RWPE2 (cell line): ENCODE measurements at regions not wholly inside any gene's neighbourhood (a gene's known extent, or its start where the extent isn't known, plus 50 kb on each side); places are given as distances from the start of the nearest gene placed in this dataset.

ENCODE experiments used
- ATAC-seq: fragments of 200-7000 bp; cut with Tn5 transposase; 3 replicates; pipeline ENCODE4 v1.9.1; 2021; ENCODE audit warnings: low read depth
- DNase-seq: peaks from one replicate; pipeline ENCODE4 v3.0.0-alpha.2; 2020; ENCODE audit warnings: low spot score
- H3K27ac ChIP-seq: fragments of 450-650 bp; 2 replicates; pipeline ENCODE4 v1.5.1; 2017; ENCODE audit warnings: mild to moderate bottlenecking; ENCODE audit not compliant: poor library complexity, severe bottlenecking
- H3K27me3 ChIP-seq: fragments of 250-450 bp; sonication (Bioruptor Pico); 2 replicates; pipeline ENCODE4 v1.5.1; 2021; ENCODE audit warnings: mild to moderate bottlenecking, moderate library complexity; ENCODE audit not compliant: insufficient read depth, poor library complexity, severe bottlenecking
- H3K36me3 ChIP-seq: fragments of 250-450 bp; sonication (Bioruptor Pico); 2 replicates; pipeline ENCODE4 v1.5.1; 2020; ENCODE audit warnings: low read depth, mild to moderate bottlenecking, moderate library complexity
- H3K4me1 ChIP-seq: fragments of 250-450 bp; sonication (Bioruptor Pico); 2 replicates; pipeline ENCODE4 v1.5.1; 2021; ENCODE audit warnings: mild to moderate bottlenecking, moderate library complexity; ENCODE audit not compliant: insufficient read depth, poor library complexity, severe bottlenecking
- H3K4me3 ChIP-seq: fragments of 250-450 bp; sonication (Bioruptor Pico); 2 replicates; pipeline ENCODE4 v1.5.1; 2021; ENCODE audit warnings: mild to moderate bottlenecking, moderate library complexity; ENCODE audit not compliant: severe bottlenecking
- H3K9me3 ChIP-seq: fragments of 250-450 bp; sonication (Bioruptor Pico); 2 replicates; pipeline ENCODE4 v1.5.1; 2021; ENCODE audit warnings: mild to moderate bottlenecking, moderate library complexity; ENCODE audit not compliant: severe bottlenecking
- CTCF ChIP-seq: fragments of 450-650 bp; IDR thresholded peaks from one replicate; pipeline ENCODE4 v1.5.1; 2017; ENCODE audit warnings: mild to moderate bottlenecking, moderate library complexity; ENCODE audit not compliant: poor library complexity, severe bottlenecking

- Histone ChIP-seq H3K9me3 (no peaks in the 10 kb centered on the region), H3K4me1 (no peaks in the 10 kb centered on the region), H3K27ac (no peak overlapping the region), H3K36me3 (no peaks in the 10 kb centered on the region), H3K4me3 (no peak overlapping the region), H3K27me3 (no peaks in the 10 kb centered on the region)
- TF ChIP-seq CTCF, result no peak
- ATAC-seq (no peak), DNase-seq (no peak)
Observed at GRCh38 chrX:118179161-118179560, 62.6 kb upstream of the KLHL13 start.

GRCh38 chrX:118179718-118180117 lies 63.1 kb upstream of the KLHL13 start:
- no peaks in the 10 kb centered on the region for H3K9me3 ChIP-seq
- H3K4me1 ChIP-seq, result no peaks in the 10 kb centered on the region
- no peak overlapping the region for H3K27ac ChIP-seq
- ATAC-seq, result no peak
- no peak overlapping the region for H3K4me3 ChIP-seq
- H3K27me3 ChIP-seq, result no peaks in the 10 kb centered on the region
- no peak for DNase-seq
- no peak for TF ChIP-seq CTCF
- no peaks in the 10 kb centered on the region for H3K36me3 ChIP-seq

GRCh38 chrX:118181030-118181429 lies 64.4 kb upstream of the KLHL13 start:
- H3K27ac ChIP-seq, result no peak overlapping the region
- no peak for DNase-seq
- no peak for TF ChIP-seq CTCF
- no peak overlapping the region for H3K4me3 ChIP-seq
- no peaks in the 10 kb centered on the region for H3K4me1 ChIP-seq
- no peaks in the 10 kb centered on the region for H3K27me3 ChIP-seq
- no peaks in the 10 kb centered on the region for H3K36me3 ChIP-seq
- no peak for ATAC-seq
- no peaks in the 10 kb centered on the region for H3K9me3 ChIP-seq

GRCh38 chrX:118182025-118182424 lies 65.4 kb upstream of the KLHL13 start:
- H3K36me3 ChIP-seq, result no peaks in the 10 kb centered on the region
- DNase-seq (no peak), ATAC-seq (no peak)
- H3K27me3 ChIP-seq, result no peaks in the 10 kb centered on the region
- H3K27ac ChIP-seq, result no peak overlapping the region
- TF ChIP-seq CTCF, result no peak
- H3K9me3 ChIP-seq, result no peaks in the 10 kb centered on the region
- H3K4me1 ChIP-seq, result no peaks in the 10 kb centered on the region
- H3K4me3 ChIP-seq, result no peak overlapping the region

- Histone ChIP-seq H3K36me3 (no peaks in the 10 kb centered on the region), H3K9me3 (no peaks in the 10 kb centered on the region), H3K4me3 (no peak overlapping the region), H3K27ac (no peak overlapping the region), H3K4me1 (no peaks in the 10 kb centered on the region), H3K27me3 (no peaks in the 10 kb centered on the region)
- TF ChIP-seq CTCF, result no peak
- ATAC-seq (no peak), DNase-seq (no peak)
Observed at GRCh38 chrX:118182681-118183080, 66.1 kb upstream of the KLHL13 start.
